ENCODE measurements at regions not wholly inside any gene's neighbourhood (a gene's known extent, or its start where the extent isn't known, plus 50 kb on each side); places are given as distances from the start of the nearest gene placed in this dataset.

DNA sequence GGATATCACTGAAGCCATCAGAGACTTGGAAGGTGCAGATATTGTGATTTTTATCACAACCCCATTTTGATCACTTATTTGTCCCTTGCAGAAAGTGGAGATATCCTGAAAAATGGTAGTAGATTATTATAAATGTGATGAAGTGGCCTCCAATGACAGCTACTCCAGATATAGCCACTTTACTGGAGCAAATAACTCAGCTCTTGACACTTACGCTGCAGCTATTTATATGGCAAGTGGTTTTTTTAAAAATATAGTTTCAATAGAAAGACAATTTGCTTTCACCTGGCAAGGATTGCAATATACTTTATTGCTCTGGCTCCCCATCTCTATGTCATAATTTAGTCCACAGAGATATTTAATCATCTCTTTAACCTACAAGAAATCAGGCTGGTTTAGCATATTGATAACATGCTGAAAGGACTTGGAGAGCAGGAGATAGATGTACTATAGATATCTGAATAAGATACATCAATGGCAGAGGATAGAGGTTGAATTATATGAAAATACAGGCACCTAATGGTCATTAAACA lies 182.8 kb upstream of the SKOR2 start (continued):
- TF ChIP-seq, protein P1, sequence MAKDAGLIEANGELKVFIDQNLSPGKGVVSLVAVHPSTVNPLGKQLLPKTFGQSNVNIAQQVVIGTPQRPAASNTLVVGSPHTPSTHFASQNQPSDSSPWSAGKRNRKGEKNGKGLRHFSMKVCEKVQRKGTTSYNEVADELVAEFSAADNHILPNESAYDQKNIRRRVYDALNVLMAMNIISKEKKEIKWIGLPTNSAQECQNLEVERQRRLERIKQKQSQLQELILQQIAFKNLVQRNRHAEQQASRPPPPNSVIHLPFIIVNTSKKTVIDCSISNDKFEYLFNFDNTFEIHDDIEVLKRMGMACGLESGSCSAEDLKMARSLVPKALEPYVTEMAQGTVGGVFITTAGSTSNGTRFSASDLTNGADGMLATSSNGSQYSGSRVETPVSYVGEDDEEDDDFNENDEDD (CRISPR knock-in tag; IDR thresholded peaks at IDR 0.05; ENCODE audit: borderline replicate concordance) = no peak
- TF ChIP-seq RARA (CRISPR knock-in tag; IDR thresholded peaks at IDR 0.05) (no peak), ZBTB43 (CRISPR knock-in tag; conservative IDR thresholded peaks at IDR 0.05) (no peak), EZH2 (conservative IDR thresholded peaks at IDR 0.05; ENCODE audit: low read depth, low read length) (no peak), KMT2A (CRISPR knock-in tag; IDR thresholded peaks at IDR 0.05) (no peak)

DNA sequence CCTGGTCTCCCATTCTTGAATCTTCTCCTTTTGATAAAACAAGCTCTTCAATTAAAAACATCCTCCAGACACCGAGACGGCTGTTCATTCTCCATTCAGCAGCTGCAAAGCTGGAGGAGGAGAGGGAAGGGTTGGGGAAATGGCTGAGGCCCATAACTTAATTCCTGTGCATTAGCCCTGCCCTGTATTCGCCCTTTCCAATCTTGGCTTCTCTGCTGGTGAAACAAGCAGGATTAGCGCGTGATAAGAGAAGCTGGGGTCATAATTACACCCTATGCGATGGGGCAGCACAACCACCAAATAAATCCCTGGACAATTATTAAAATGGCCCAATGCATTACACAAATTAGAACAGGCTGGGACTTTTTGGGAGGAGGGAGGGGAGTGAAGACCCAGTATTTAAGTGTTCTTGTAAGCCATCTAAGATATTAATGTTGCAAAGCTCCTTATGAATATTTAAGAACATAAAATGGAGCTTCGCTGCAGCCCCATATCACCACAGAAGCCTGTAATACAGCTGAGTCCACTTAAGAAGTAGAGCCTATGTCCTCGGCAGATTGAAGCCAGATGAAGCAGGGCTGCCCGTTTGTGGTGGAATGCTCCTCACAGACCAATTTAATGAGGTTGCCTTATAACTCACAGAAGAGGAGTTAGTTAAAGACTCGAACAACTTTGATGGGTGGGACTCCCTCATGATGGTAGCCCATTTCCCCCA lies 176.6 kb upstream of the SKOR2 start:
- H4K20me1 ChIP-seq (ENCODE audit: insufficient read depth, low read length) = no peaks in the 10 kb centered on the region
- in situ Hi-C loops (cut with HindIII; ENCODE audit: extremely low pct_ligation_motif_present, low pct_unique_long_range_greater_than_20kb) (no loop called here), intact Hi-C loops (cut with micrococcal nuclease; ENCODE audit: unreplicated experiment) (no loop called here)
- H3K4me1 ChIP-seq (ENCODE audit: insufficient read depth, low read length) = no peaks in the 10 kb centered on the region
- CTCF ChIA-PET (ENCODE audit: low intra/inter-chr PET ratio, low total read pairs) = no interaction called here
- H3K9ac ChIP-seq (ENCODE audit: insufficient read depth, low read depth, low read length) = no peak overlapping the region
- WGBS (ENCODE audit: low lambda C conversion rate) = 25% methylated on average over 10 of the region's 10 CpGs
- DNase-seq (ENCODE audit: low spot score) (no peak), ATAC-seq (no peak), FAIRE-seq (no peak)
- no peak overlapping the region for H3K27ac ChIP-seq (ENCODE audit: extremely low read length, insufficient read depth, low read length)
- H3K36me3 ChIP-seq (replicated peaks in 1 of 2; ENCODE audit: control insufficient read depth in 1 of 2, insufficient read depth in 2 of 2, low read length in 2 of 2) = no peaks in the 10 kb centered on the region
- BruUV-seq (replicated peaks) = no TSS peak
- H3K27me3 ChIP-seq (ENCODE audit: control insufficient read depth in 1 of 2, insufficient read depth in 2 of 2, low read length in 2 of 2) = no peaks in the 10 kb centered on the region; a peak in 1 of 5 replicates
- H3K4me3 ChIP-seq (replicated peaks in 1 of 3; ENCODE audit: insufficient read depth in 1 of 3, low read depth in 2 of 3, low read length in 3 of 3) = no peak overlapping the region
- POLR2A ChIA-PET = no interaction called here
- no peak overlapping the region for H3K4me2 ChIP-seq (ENCODE audit: low read depth, low read length)
- no peaks in the 10 kb centered on the region for H3K79me2 ChIP-seq (ENCODE audit: insufficient read depth, low read length)
- no peaks in the 10 kb centered on the region for H3K9me3 ChIP-seq (ENCODE audit: low read length)
- H2AFZ ChIP-seq (ENCODE audit: low read length) = no peak overlapping the region
- TF ChIP-seq TAF15 (IDR thresholded peaks at IDR 0.05; ENCODE audit: low read depth, low read length, poor library complexity, severe bottlenecking) (no peak), ZNF296 (CRISPR knock-in tag; conservative IDR thresholded peaks at IDR 0.05) (no peak), ZNF607 (CRISPR knock-in tag; IDR thresholded peaks at IDR 0.05; ENCODE audit: borderline replicate concordance) (no peak), NCOA5 (CRISPR knock-in tag; IDR thresholded peaks at IDR 0.05) (no peak), JARID2 (CRISPR knock-in tag; IDR thresholded peaks at IDR 0.05; ENCODE audit: insufficient replicate concordance) (no peak)
